Panc1 (cell line): ENCODE measurements at regions not wholly inside any gene's neighbourhood (a gene's known extent, or its start where the extent isn't known, plus 50 kb on each side); places are given as distances from the start of the nearest gene placed in this dataset.

ENCODE experiments used
- ATAC-seq: fragments of 200-7000 bp; cut with Tn5 transposase; 2 replicates; pipeline ENCODE4 v1.9.1; 2020; ENCODE audit warnings: mild to moderate bottlenecking, moderate library complexity
- BruUV-seq: library from RNA; stranded (reverse); fragments of 400-500 nt; replicated peaks from 2 replicates; lab custom pipeline; 2021; lab: Mats Ljungman, UMichigan
- CTCF ChIA-PET: fragments of 300-600 bp; sonication (Branson Sonifier 250); formaldehyde crosslinking; loops from one replicate; lab custom pipeline; 2022; ENCODE audit warnings: antibody characterized with exemption; lab: Charles Lee
- POLR2A ChIA-PET: fragments of 300-600 bp; sonication (Branson Sonifier 250); formaldehyde crosslinking; loops from one replicate; lab custom pipeline; 2022; ENCODE audit warnings: antibody characterized with exemption; lab: Charles Lee
- DNase-seq: peaks from one replicate; pipeline ENCODE4 v3.0.0-alpha.2; 2010; ENCODE audit warnings: low read depth, low spot score
- H3K27ac ChIP-seq: 2 replicates; pipeline ENCODE4 v1.5.1; 2011; ENCODE audit warnings: mild to moderate bottlenecking, low read length, inconsistent platforms
- H3K27me3 ChIP-seq: fragments of 200-500 bp; sonication (Bioruptor generic); 2 replicates; pipeline ENCODE4 v1.6.0; 2014; ENCODE audit warnings: low read length, inconsistent platforms; ENCODE audit not compliant: control insufficient read depth, insufficient read depth
- H3K36me3 ChIP-seq: fragments of 200-500 bp; sonication (Bioruptor generic); 2 replicates; pipeline ENCODE4 v1.5.1; 2014; ENCODE audit warnings: inconsistent platforms, mild to moderate bottlenecking, low read length, moderate library complexity; ENCODE audit not compliant: control insufficient read depth, insufficient read depth
- H3K4me1 ChIP-seq: 2 replicates; pipeline ENCODE4 v1.5.1; 2011; ENCODE audit warnings: inconsistent platforms, mild to moderate bottlenecking, low read length, moderate library complexity; ENCODE audit not compliant: control insufficient read depth, insufficient read depth
- H3K4me3 ChIP-seq, 2 experiments: 2 replicates each; pipeline ENCODE4 v1.5.1; 2011 to 2012; ENCODE audit warnings: low read depth in 2 of 2, low read length in 2 of 2, mild to moderate bottlenecking in 2 of 2, inconsistent platforms in 1 of 2, moderate library complexity in 1 of 2
- H3K9me3 ChIP-seq: fragments of 200-500 bp; sonication (Bioruptor generic); 2 replicates; pipeline ENCODE4 v1.5.1; 2014; ENCODE audit warnings: low read depth, mild to moderate bottlenecking, inconsistent platforms, low read length, moderate library complexity; ENCODE audit not compliant: control insufficient read depth, insufficient read depth
- POLR2AphosphoS5 ChIP-seq: IDR thresholded peaks from 2 replicates; pipeline ENCODE4 v1.6.1; 2012; ENCODE audit warnings: mild to moderate bottlenecking, low read depth, low read length, moderate library complexity
- SIN3A ChIP-seq: IDR thresholded peaks from 2 replicates; pipeline ENCODE4 v1.6.1; 2012; ENCODE audit warnings: low read depth, mild to moderate bottlenecking, low read length, moderate library complexity, borderline replicate concordance; ENCODE audit not compliant: insufficient read depth
- TCF7L2 ChIP-seq: IDR thresholded peaks from 2 replicates; pipeline ENCODE4 v1.6.1; 2011; ENCODE audit warnings: mild to moderate bottlenecking, low read depth, low read length, inconsistent platforms
- in situ Hi-C: cut with HindIII; loops from 2 replicates; pipeline ENCODE4 v1.10.0; 2016; ENCODE audit warnings: low sequenced_read_pairs, low pct_unique_long_range_greater_than_20kb
- intact Hi-C: fragments of 100-400 bp; cut with micrococcal nuclease; formaldehyde crosslinking; loops from one replicate; pipeline ENCODE4 v1.10.0; 2022; ENCODE audit not compliant: unreplicated experiment
- TF ChIP-seq, protein P1 (sequence below): fragments of 450-650 bp; IDR thresholded peaks from 2 replicates; pipeline ENCODE4 v1.5.1; 2017; ENCODE audit warnings: mild to moderate bottlenecking
- TF ChIP-seq, protein P2 (sequence below), 2 experiments: IDR thresholded peaks; 2 replicates each; pipeline ENCODE4 v1.6.1; 2011 to 2012; ENCODE audit warnings: low read depth in 2 of 2, control low read depth in 1 of 2, low read length in 1 of 2, mild to moderate bottlenecking in 1 of 2, moderate library complexity in 1 of 2; ENCODE audit not compliant: insufficient read depth in 1 of 2

GRCh38 chr2:236819275-236820002, 249.8 kb downstream of the ACKR3 start:
- DNase-seq: no peak
- H3K4me1 ChIP-seq: no peaks in the 10 kb centered on the region
- no peak overlapping the region for H3K27ac ChIP-seq
- ChIA-PET CTCF (no interaction called here), POLR2A (no interaction called here)
- TF ChIP-seq POLR2AphosphoS5 (no peak), TCF7L2 (no peak), SIN3A (no peak)
- TF ChIP-seq, protein P1, sequence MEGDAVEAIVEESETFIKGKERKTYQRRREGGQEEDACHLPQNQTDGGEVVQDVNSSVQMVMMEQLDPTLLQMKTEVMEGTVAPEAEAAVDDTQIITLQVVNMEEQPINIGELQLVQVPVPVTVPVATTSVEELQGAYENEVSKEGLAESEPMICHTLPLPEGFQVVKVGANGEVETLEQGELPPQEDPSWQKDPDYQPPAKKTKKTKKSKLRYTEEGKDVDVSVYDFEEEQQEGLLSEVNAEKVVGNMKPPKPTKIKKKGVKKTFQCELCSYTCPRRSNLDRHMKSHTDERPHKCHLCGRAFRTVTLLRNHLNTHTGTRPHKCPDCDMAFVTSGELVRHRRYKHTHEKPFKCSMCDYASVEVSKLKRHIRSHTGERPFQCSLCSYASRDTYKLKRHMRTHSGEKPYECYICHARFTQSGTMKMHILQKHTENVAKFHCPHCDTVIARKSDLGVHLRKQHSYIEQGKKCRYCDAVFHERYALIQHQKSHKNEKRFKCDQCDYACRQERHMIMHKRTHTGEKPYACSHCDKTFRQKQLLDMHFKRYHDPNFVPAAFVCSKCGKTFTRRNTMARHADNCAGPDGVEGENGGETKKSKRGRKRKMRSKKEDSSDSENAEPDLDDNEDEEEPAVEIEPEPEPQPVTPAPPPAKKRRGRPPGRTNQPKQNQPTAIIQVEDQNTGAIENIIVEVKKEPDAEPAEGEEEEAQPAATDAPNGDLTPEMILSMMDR: no peak
- TF ChIP-seq, protein P2, sequence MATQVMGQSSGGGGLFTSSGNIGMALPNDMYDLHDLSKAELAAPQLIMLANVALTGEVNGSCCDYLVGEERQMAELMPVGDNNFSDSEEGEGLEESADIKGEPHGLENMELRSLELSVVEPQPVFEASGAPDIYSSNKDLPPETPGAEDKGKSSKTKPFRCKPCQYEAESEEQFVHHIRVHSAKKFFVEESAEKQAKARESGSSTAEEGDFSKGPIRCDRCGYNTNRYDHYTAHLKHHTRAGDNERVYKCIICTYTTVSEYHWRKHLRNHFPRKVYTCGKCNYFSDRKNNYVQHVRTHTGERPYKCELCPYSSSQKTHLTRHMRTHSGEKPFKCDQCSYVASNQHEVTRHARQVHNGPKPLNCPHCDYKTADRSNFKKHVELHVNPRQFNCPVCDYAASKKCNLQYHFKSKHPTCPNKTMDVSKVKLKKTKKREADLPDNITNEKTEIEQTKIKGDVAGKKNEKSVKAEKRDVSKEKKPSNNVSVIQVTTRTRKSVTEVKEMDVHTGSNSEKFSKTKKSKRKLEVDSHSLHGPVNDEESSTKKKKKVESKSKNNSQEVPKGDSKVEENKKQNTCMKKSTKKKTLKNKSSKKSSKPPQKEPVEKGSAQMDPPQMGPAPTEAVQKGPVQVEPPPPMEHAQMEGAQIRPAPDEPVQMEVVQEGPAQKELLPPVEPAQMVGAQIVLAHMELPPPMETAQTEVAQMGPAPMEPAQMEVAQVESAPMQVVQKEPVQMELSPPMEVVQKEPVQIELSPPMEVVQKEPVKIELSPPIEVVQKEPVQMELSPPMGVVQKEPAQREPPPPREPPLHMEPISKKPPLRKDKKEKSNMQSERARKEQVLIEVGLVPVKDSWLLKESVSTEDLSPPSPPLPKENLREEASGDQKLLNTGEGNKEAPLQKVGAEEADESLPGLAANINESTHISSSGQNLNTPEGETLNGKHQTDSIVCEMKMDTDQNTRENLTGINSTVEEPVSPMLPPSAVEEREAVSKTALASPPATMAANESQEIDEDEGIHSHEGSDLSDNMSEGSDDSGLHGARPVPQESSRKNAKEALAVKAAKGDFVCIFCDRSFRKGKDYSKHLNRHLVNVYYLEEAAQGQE (IDR thresholded peaks at IDR 0.05; ENCODE audit: insufficient read depth in 1 of 2, low read depth in 2 of 2, low read length in 1 of 2): no peak
- H3K9me3 ChIP-seq: no peaks in the 10 kb centered on the region
- H3K4me3 ChIP-seq: no peak overlapping the region
- no peak for ATAC-seq
- in situ Hi-C loops: no loop called here
- no peaks in the 10 kb centered on the region; the same call in 1 of the 2 replicates for H3K27me3 ChIP-seq
- H3K36me3 ChIP-seq: no peaks in the 10 kb centered on the region
- no TSS peak for BruUV-seq
- intact Hi-C loops: no loop called here

DNA sequence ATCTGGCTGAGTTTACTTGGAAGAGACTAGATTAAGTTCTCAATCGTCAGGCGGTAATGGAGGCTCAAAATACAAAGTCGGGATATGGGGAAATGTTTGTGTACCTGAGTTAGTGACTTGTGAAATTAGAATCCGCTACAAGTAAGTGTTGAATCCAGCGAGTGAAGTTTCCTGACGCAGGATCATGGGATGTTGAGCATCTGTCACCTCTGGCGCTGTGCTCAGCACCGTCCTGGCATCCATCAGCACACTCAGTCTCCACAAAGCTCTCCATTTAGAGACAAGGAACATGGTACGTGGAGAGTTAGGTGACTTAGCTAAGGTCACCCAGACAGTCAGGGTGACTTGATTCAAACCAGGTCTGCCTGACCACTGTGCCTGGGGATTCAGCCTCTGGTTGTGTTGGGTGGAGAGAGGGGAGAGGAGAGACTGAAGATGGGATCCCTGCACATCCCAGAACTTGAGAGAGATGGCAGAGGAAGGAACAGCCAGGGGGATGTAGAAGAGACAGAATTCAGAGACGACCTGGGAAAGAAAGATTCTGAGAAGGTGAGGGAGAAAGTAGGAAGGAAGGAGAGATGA, 251.2 kb downstream of the ACKR3 start:
- Histone ChIP-seq H3K4me1 (no peaks in the 10 kb centered on the region), H3K36me3 (no peaks in the 10 kb centered on the region), H3K27ac (no peak overlapping the region), H3K4me3 (no peak overlapping the region), H3K9me3 (no peaks in the 10 kb centered on the region), H3K27me3 (no peaks in the 10 kb centered on the region; the same call in 1 of the 2 replicates)
- in situ Hi-C loops (no loop called here), intact Hi-C loops (no loop called here)
- ChIA-PET POLR2A (no interaction called here), CTCF (no interaction called here)
- TF ChIP-seq, protein P2 (IDR thresholded peaks at IDR 0.05; ENCODE audit: insufficient read depth in 1 of 2, low read depth in 2 of 2, low read length in 1 of 2): no peak
- no peak for TF ChIP-seq SIN3A
- TF ChIP-seq, protein P1: no peak
- TF ChIP-seq TCF7L2: no peak
- TF ChIP-seq POLR2AphosphoS5: no peak
- DNase-seq (no peak), ATAC-seq (no peak)
- BruUV-seq: no TSS peak
